Right lobe of liver (tissue), 6 donors: ENCODE measurements at regions not wholly inside any gene's neighbourhood (a gene's known extent, or its start where the extent isn't known, plus 50 kb on each side); places are given as distances from the start of the nearest gene placed in this dataset.

Experiments used
- ATAC-seq, 4 donors: fragments of 200-7000 bp; cut with Tn5 transposase; one replicate each; pipeline ENCODE4 v1.9.1; 2020; ENCODE audit warnings: mild to moderate bottlenecking in 4 of 4, moderate library complexity in 4 of 4
- DNase-seq, 3 donors: peaks; one replicate each; pipeline ENCODE4 v3.0.0-alpha.2; 2020
- H3K27ac ChIP-seq, 3 donors: fragments of 200-600 bp; one replicate each; pipeline ENCODE4 v1.8.0; 2022
- H3K27me3 ChIP-seq, 2 donors: fragments of 200-600 bp; one replicate each; pipeline ENCODE4 v1.8.0; 2022
- H3K36me3 ChIP-seq, 4 donors: fragments of 200-600 bp; sonication (generic) in 1 of 4; one replicate each; pipeline versions ENCODE4 v1.5.1 to v1.8.0; 2017 to 2022; ENCODE audit warnings: control low read depth in 1 of 4
- H3K4me1 ChIP-seq, 4 donors: fragments of 200-600 bp; sonication (generic) in 1 of 4; one replicate each; pipeline versions ENCODE4 v1.5.1 to v1.8.0; 2017 to 2022; ENCODE audit warnings: control low read depth in 1 of 4
- H3K4me3 ChIP-seq, 3 donors: fragments of 200-600 bp; one replicate each; pipeline ENCODE4 v1.8.0; 2022
- H3K9me3 ChIP-seq, 4 donors: fragments of 200-600 bp; sonication (generic) in 1 of 4; one replicate each; pipeline versions ENCODE4 v1.5.1 to v1.8.0; 2017 to 2022; ENCODE audit warnings: control low read depth in 1 of 4
- CTCF ChIP-seq, 4 donors: fragments of 200-600 bp in 3 of 4; fragments of 450-650 bp in 1 of 4; IDR thresholded peaks; one replicate each; pipeline versions ENCODE4 v1.5.1 to v1.8.0; 2016 to 2022; ENCODE audit warnings: antibody characterized with exemption in 4 of 4, mild to moderate bottlenecking in 2 of 4
- POLR2A ChIP-seq: fragments of 450-650 bp; IDR thresholded peaks from one replicate; pipeline ENCODE4 v1.6.1; 2017; ENCODE audit warnings: antibody characterized with exemption, mild to moderate bottlenecking
- WGBS: methylation state at CpG from one replicate; pipeline ENCODE4 v1.1.6; 2018; ENCODE audit warnings: low coverage, low lambda C conversion rate; ENCODE audit not compliant: insufficient coverage; ENCODE audit errors: missing lambda C conversion rate; 5-methylcytosine and 5-hydroxymethylcytosine counted together
- intact Hi-C, 2 donors: fragments of 100-400 bp; cut with DNase I; formaldehyde crosslinking; loops; one replicate each; pipeline versions ENCODE4 v1.11.2 to v1.14.1; 2022
- donor health status: DM: no; HTN: yes; CAD: no.
- donor health status: DM: no; HTN: no; CAD: no.
- donor health status: DM: no; HTN: no; CAD: no.
- donor health status: DM: no; HTN: yes; CAD: no.
- donor health status: DM: no; HTN: yes; CAD: no.

DNA sequence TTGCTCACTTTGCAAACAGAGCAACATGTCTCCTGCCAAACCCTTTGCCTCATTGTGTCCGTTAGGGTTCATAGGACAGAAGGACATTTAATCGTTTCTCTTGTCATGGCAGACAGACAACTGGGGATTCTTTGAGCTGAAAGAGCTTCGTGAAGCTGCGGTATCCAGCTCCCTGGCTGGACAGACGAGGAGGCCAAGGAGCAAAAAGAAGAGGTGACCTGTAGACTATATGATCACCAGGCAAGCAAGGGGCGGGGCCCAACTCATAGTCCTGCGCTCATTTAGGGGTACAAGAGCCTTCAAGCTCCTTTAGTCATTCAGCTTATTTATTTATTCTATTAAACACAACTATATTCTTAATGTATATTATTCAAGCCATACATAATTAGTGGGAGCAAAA is 66.8 kb upstream of the VRK1 start:
- no peak for TF ChIP-seq CTCF (IDR thresholded peaks at IDR 0.05)
- no peak for TF ChIP-seq POLR2A
- intact Hi-C loops, result no loop called here

DNA sequence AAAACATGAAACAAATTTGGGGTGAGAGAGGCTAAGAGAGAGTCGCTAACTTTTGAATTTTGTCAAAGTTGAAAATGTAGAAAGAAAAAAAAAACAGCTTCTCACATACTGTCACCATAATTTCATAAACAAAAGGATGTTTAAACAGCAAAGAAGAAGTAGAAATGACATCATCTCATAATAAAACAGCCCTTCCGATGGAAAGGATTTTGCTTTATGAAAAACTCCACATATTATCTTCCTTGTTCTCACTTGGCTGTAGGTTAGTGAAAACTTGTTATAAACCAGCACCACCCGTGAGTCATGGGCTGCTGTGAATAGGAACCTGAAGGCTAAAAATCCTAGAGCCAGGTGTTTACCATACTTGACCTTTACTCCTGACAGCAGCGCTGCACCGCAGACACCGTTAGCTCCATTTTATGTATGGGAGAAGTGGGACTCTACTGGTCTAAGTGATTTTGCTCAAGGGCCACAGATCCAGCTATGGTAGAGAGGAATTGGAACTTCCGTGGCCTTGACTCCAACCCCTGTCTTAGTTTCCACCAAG is 63.0 kb upstream of the VRK1 start:
- ATAC-seq (no peak), DNase-seq (no peak)
- Histone ChIP-seq H3K4me1 (no peaks in the 10 kb centered on the region), H3K36me3 (no peaks in the 10 kb centered on the region), H3K27ac (no peak overlapping the region), H3K27me3 (peaks cover 0 to 4% of the 10 kb centered on the region in 2 donors), H3K9me3 (no peaks in the 10 kb centered on the region), H3K4me3 (no peak overlapping the region)
- WGBS, result 69% methylated on average over 6 of the region's 7 CpGs
- intact Hi-C loops, result no loop called here
- TF ChIP-seq POLR2A (no peak), CTCF (IDR thresholded peaks at IDR 0.05) (no peak)

More for the DNA sequence above, 66.8 kb upstream of the VRK1 start:
- Histone ChIP-seq H3K27me3 (no peaks in the 10 kb centered on the region), H3K4me1 (no peaks in the 10 kb centered on the region), H3K36me3 (no peaks in the 10 kb centered on the region), H3K9me3 (no peaks in the 10 kb centered on the region), H3K4me3 (no peak overlapping the region), H3K27ac (no peak overlapping the region)
- no peak for ATAC-seq
- DNase-seq, result no peak
- WGBS, result 74% methylated on average over 7 of the region's 7 CpGs

DNA sequence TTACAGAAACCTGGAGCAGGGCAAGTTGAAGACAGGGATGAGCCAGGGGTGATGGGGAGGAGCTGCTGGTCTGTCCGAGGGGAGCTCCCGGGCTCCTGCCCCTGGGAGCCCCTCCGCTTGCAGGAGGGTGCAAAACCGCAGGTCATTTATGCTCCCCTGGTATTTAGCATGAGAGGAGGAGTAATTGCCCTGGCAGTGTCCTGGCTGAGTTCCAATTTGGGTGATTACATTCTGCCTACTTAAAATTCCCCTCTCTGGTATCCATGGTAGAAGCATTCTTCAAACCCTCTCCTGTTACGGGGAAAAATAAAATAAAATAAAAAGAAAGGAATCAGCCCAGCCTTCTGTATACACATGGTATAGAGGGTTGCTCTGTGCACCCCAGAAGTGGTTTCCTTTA is 61.7 kb upstream of the VRK1 start:
- Histone ChIP-seq H3K27me3 (peaks cover 0 to 4% of the 10 kb centered on the region in 2 donors), H3K9me3 (no peaks in the 10 kb centered on the region), H3K4me3 (no peak overlapping the region), H3K4me1 (no peaks in the 10 kb centered on the region), H3K27ac (no peak overlapping the region), H3K36me3 (no peaks in the 10 kb centered on the region)
- ATAC-seq, result no peak
- DNase-seq, result no peak
- TF ChIP-seq CTCF (IDR thresholded peaks at IDR 0.05) (no peak), POLR2A (no peak)
- intact Hi-C loops, result no loop called here
- WGBS, result 63% methylated on average over 5 of the region's 5 CpGs

GRCh38 chr14:96736439-96736838 is 60.7 kb upstream of the VRK1 start:
- ATAC-seq (no peak), DNase-seq (no peak)
- 56% methylated on average over 11 of the region's 12 CpGs for WGBS
- Histone ChIP-seq H3K27ac (no peak overlapping the region), H3K4me3 (no peak overlapping the region), H3K36me3 (no peaks in the 10 kb centered on the region), H3K9me3 (no peaks in the 10 kb centered on the region), H3K27me3 (peaks cover 0 to 4% of the 10 kb centered on the region in 2 donors), H3K4me1 (peaks cover 0 to 5% (median 2%) of the 10 kb centered on the region in 4 donors)
- TF ChIP-seq CTCF (IDR thresholded peaks at IDR 0.05) (no peak), POLR2A (no peak)
- intact Hi-C loops, result no loop called here

GRCh38 chr14:96737881-96738280 is 59.3 kb upstream of the VRK1 start:
- Histone ChIP-seq H3K36me3 (no peaks in the 10 kb centered on the region), H3K4me3 (no peak overlapping the region), H3K27ac (no peak overlapping the region), H3K9me3 (no peaks in the 10 kb centered on the region), H3K4me1 (peaks cover 0 to 8% (median 4%) of the 10 kb centered on the region in 4 donors), H3K27me3 (peaks cover 0 to 4% of the 10 kb centered on the region in 2 donors)
- 27% methylated on average over 6 of the region's 7 CpGs for WGBS
- intact Hi-C loops, result no loop called here
- DNase-seq (no peak), ATAC-seq (no peak)
- TF ChIP-seq POLR2A (no peak), CTCF (IDR thresholded peaks at IDR 0.05) (no peak)
